Lung (tissue), 9 donors: ENCODE measurements at regions not wholly inside any gene's neighbourhood (a gene's known extent, or its start where the extent isn't known, plus 50 kb on each side); places are given as distances from the start of the nearest gene placed in this dataset.
"Not testable (repeated sequence)": the region's sequence is repeated elsewhere in the genome, so short reads cannot be mapped to it uniquely, and the experiment has no call there.

Source experiments
- ATAC-seq: fragments of 200-7000 bp; cut with Tn5 transposase; one replicate; pipeline ENCODE4 v1.9.1; 2020; ENCODE audit warnings: moderate number of reproducible peaks; ENCODE audit not compliant: insufficient read depth, low FRiP score
- DNase-seq, 3 donors: peaks; one replicate each; pipeline ENCODE4 v3.0.0-alpha.2; 2013 to 2017
- H3K27ac ChIP-seq, 2 donors: one replicate each; pipeline ENCODE4 v1.5.1; 2013; ENCODE audit warnings: mild to moderate bottlenecking in 2 of 2, moderate library complexity in 2 of 2, control low read depth in 1 of 2, inconsistent platforms in 1 of 2, low read depth in 1 of 2, low read length in 1 of 2
- H3K27me3 ChIP-seq, 3 donors: one replicate each; pipeline ENCODE4 v1.5.1; 2013; ENCODE audit warnings: low read length in 2 of 3; ENCODE audit not compliant: control insufficient read depth in 3 of 3, insufficient read depth in 3 of 3
- H3K36me3 ChIP-seq, 4 donors: one replicate each; pipeline ENCODE4 v1.5.1; 2013; ENCODE audit warnings: low read length in 4 of 4, mild to moderate bottlenecking in 1 of 4, moderate library complexity in 1 of 4; ENCODE audit not compliant: control insufficient read depth in 4 of 4, insufficient read depth in 4 of 4
- H3K4me1 ChIP-seq, 5 donors: one replicate each; pipeline ENCODE4 v1.5.1; 2013; ENCODE audit warnings: low read length in 5 of 5, mild to moderate bottlenecking in 2 of 5, moderate library complexity in 1 of 5; ENCODE audit not compliant: control insufficient read depth in 5 of 5, insufficient read depth in 5 of 5
- H3K4me3 ChIP-seq: one replicate; pipeline ENCODE4 v1.5.1; 2013; ENCODE audit warnings: mild to moderate bottlenecking, control low read depth, moderate library complexity
- H3K9ac ChIP-seq, 2 donors: one replicate each; pipeline ENCODE4 v1.5.1; 2013; ENCODE audit warnings: low read length in 2 of 2, control low read depth in 1 of 2; ENCODE audit not compliant: insufficient read depth in 1 of 2
- H3K9me3 ChIP-seq, 4 donors: one replicate each; pipeline ENCODE4 v1.5.1; 2013; ENCODE audit warnings: low read length in 3 of 4, mild to moderate bottlenecking in 1 of 4, moderate library complexity in 1 of 4; ENCODE audit not compliant: control insufficient read depth in 4 of 4, insufficient read depth in 3 of 4
- WGBS, 2 donors: extraction: QIAGEN DNeasy Blood & Tissue Kit; methylation state at CpG; one replicate each; pipeline ENCODE4 v1.1.7; 2013; 5-methylcytosine and 5-hydroxymethylcytosine counted together
- donor health status: Bipolar disorder and iron deficiency.
- donor health status: healthy.
- donor health status: DM: yes; HTN: yes; CAD: no.

GRCh38 chr21:6496356-6496755 lies 4025.0 kb upstream of the TPTE start:
- H3K36me3 ChIP-seq, H3K9ac ChIP-seq, ATAC-seq, H3K4me1 ChIP-seq, H3K4me3 ChIP-seq, H3K27me3 ChIP-seq, H3K9me3 ChIP-seq, DNase-seq, H3K27ac ChIP-seq: not testable (repeated sequence)
- WGBS, 2 donors, result 58% methylated on average over 2 of the region's 5 CpGs; no CpG with 5 or more reads in 1 of the 2 donors

GRCh38 chr21:6498716-6499115 lies 4022.7 kb upstream of the TPTE start:
- H3K9ac ChIP-seq, H3K4me1 ChIP-seq, H3K27me3 ChIP-seq, H3K36me3 ChIP-seq, H3K9me3 ChIP-seq: not testable (repeated sequence)
- ATAC-seq (peak; percentile 19), DNase-seq (peak in 1 of 3 donors; percentile 1)
- 0% methylated on average over 36 of the region's 55 CpGs; no CpG with 5 or more reads in 1 of the 2 donors for WGBS, 2 donors
- Histone ChIP-seq H3K4me3 (peak overlapping the region; percentile 60), H3K27ac (peak overlapping the region; percentile 66 to 79)

DNA sequence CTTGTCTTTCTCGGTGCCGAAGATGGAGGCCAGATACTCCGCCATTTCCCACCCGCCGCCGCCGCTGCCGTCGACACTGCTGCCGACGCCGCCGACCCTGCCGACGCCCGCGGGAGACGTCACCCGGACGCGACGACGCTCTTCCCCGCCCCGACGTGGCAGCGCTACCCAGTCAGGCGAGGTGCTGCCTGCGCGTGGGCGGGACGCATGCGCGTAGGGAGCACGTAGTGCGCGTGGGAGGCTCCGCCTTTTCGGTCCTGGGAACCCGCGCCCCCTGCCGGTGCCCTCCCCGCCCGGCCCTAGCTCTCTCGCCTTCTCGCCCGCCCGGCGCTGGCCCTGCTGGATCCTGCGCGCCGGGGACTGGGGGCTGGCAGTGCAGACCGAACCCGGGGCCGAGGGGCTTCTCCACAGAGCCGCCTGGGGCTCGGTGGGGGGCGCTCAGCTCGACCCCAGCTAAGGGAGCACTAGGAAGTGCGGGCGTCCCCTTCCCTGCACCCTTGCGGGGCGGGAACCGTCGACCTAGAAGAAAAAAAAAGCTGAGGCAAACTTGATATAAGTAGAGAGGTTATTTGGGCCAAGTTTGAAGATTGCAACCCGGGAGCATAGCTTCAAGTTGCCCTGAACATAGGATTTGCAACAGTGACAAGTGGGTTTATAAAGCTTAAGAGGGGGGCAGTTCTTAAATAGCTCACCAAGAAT lies 4022.1 kb upstream of the TPTE start:
- H3K27ac ChIP-seq, H3K4me3 ChIP-seq, H3K36me3 ChIP-seq, H3K9me3 ChIP-seq, H3K4me1 ChIP-seq, DNase-seq, H3K27me3 ChIP-seq, H3K9ac ChIP-seq: not testable (repeated sequence)
- peak; percentile 96 for ATAC-seq
- 0 to 1% methylated on average over 15 to 27 of the region's 66 CpGs for WGBS, 2 donors

DNA sequence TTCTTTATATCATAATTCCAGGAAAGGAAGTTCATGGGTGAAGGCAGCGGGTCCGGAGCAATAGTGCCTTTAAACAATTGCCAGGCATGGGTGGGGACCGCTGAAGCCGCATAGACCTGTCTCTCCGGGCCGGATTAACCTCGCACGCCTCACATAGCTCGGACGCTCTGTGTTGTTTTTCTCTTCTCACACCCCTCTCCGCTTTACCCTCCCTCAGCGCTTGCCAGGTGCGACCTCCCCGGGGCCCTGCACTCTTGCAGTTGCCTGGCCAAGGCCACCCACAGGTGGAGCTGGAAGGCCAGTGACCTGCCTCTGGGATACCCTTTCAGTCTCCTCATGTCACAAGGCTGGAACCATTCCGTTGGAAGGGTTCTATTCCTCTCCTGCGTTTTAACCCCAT lies 4021.5 kb upstream of the TPTE start:
- H3K27me3 ChIP-seq, H3K27ac ChIP-seq, H3K9me3 ChIP-seq, H3K4me1 ChIP-seq, ATAC-seq, H3K4me3 ChIP-seq, H3K9ac ChIP-seq, H3K36me3 ChIP-seq, DNase-seq: not testable (repeated sequence)
- WGBS, 2 donors, result no CpG with 5 or more reads among the region's 16 CpGs

GRCh38 chr21:6500681-6501080 lies 4020.7 kb upstream of the TPTE start:
- H3K27me3 ChIP-seq, H3K9me3 ChIP-seq, H3K9ac ChIP-seq, H3K27ac ChIP-seq, H3K36me3 ChIP-seq, ATAC-seq, H3K4me3 ChIP-seq, DNase-seq, H3K4me1 ChIP-seq: not testable (repeated sequence)
- WGBS, 2 donors, result no CpG with 5 or more reads among the region's 7 CpGs

- ATAC-seq, H3K4me3 ChIP-seq, H3K9me3 ChIP-seq, H3K4me1 ChIP-seq, DNase-seq, H3K27me3 ChIP-seq, H3K9ac ChIP-seq, H3K36me3 ChIP-seq, H3K27ac ChIP-seq: not testable (repeated sequence)
- 89 to 90% methylated on average over 3 to 6 of the region's 10 CpGs for WGBS, 2 donors
Observed at GRCh38 chr21:6506167-6506894, 4015.1 kb upstream of the TPTE start.

DNA sequence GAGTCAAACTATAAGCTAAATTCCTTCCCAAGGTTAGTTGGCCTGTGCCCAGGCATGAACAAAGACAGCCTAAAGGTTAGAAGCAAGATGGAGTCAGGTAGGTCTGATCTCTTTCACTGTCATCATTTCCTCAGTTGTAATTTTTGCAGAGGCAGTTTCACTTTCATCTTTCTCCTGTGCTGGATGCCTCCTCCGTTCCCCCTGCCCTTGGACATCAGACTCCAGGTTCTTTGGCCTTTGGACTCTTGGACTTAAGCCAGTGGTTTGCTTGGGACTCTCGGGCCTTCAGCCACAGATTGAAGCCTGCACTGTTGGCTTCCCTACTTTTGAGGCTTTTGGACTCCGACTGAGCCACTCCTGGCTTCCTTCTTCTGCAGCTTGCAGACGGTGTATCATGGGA lies 4013.8 kb upstream of the TPTE start:
- not testable (repeated sequence) for H3K9me3 ChIP-seq, DNase-seq, ATAC-seq, H3K27ac ChIP-seq, H3K4me3 ChIP-seq, H3K4me1 ChIP-seq, H3K9ac ChIP-seq, H3K36me3 ChIP-seq, H3K27me3 ChIP-seq
- WGBS, 2 donors, result no CpG with 5 or more reads among the region's 4 CpGs

DNA sequence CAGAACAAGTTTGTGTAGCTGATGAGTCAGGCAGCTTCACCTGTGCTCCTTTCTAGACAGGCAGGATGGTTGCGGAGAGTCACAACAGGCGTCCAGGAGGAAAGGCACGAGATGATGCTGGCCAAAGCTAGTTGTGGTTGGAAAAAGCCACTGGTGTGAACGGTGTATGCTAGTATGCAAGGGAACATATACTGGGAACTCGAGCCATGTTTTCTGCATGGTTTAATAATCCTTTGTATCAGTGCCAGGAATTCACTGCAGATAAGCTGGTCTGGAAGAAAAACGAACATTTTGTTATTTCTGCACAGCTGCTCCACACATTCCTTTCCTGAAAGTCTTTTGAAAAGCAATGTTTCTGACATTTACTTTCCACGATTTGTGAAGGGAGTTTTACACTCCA lies 3999.6 kb upstream of the TPTE start:
- WGBS, 2 donors, result no CpG with 5 or more reads among the region's 7 CpGs
- not testable (repeated sequence) for H3K36me3 ChIP-seq, H3K9me3 ChIP-seq, H3K4me3 ChIP-seq, H3K4me1 ChIP-seq, ATAC-seq, H3K9ac ChIP-seq, DNase-seq, H3K27ac ChIP-seq, H3K27me3 ChIP-seq
